ENCODE measurements at regions not wholly inside any gene's neighbourhood (a gene's known extent, or its start where the extent isn't known, plus 50 kb on each side); places are given as distances from the start of the nearest gene placed in this dataset.

DNA sequence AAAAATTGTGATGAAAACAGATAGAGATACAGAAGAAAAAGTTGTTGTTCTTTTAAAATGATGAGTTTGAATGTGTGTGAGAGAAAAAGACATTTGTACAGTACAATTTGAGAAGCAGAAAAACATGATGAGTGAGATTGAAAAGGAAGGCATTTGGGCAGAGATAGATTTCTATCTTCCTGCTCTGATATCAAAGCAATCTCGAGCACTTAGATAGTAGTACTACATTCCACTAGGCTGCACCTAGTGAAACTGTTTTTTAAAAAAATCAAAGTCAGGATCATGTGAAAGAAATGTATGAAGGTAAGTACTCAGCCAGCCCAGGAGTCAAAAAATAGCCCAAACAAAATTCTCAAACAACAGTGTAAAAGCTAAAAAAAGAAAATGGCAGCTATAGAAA lies 104.1 kb upstream of the UBE2E2 start:
- H3K27me3 Mint-ChIP-seq: peaks cover 9% of the 10 kb centered on the region
- H3K36me3 Mint-ChIP-seq (ENCODE audit: low read depth): no peaks in the 10 kb centered on the region
- H3K9me3 Mint-ChIP-seq: no peaks in the 10 kb centered on the region
- H3K4me1 Mint-ChIP-seq (ENCODE audit: low read depth): peaks cover 14% of the 10 kb centered on the region
- H3K4me3 Mint-ChIP-seq: no peak overlapping the region
- H3K27ac Mint-ChIP-seq: no peak overlapping the region

DNA sequence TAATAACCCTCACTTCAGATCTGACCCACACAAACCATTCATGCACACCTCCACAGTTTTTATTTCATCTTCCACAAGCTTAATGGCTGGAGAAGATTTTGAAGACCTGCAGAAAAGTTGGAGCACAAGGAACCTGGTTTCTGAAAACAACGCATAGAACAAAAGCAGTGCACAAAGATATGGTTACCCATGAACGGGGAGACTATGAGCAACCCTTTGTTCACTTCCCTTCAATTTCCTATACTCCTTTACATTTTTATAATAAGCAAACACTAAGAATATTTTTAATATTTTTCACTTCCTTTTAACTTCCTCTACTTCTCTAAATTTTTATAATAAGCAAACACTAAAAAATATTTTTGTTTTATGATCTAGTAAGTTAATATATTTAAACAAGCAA lies 103.5 kb upstream of the UBE2E2 start:
- no peak overlapping the region for H3K27ac Mint-ChIP-seq
- peaks cover 14% of the 10 kb centered on the region for H3K4me1 Mint-ChIP-seq (ENCODE audit: low read depth)
- H3K36me3 Mint-ChIP-seq (ENCODE audit: low read depth): no peaks in the 10 kb centered on the region
- no peaks in the 10 kb centered on the region for H3K9me3 Mint-ChIP-seq
- H3K4me3 Mint-ChIP-seq: no peak overlapping the region
- peaks cover 7% of the 10 kb centered on the region for H3K27me3 Mint-ChIP-seq

DNA sequence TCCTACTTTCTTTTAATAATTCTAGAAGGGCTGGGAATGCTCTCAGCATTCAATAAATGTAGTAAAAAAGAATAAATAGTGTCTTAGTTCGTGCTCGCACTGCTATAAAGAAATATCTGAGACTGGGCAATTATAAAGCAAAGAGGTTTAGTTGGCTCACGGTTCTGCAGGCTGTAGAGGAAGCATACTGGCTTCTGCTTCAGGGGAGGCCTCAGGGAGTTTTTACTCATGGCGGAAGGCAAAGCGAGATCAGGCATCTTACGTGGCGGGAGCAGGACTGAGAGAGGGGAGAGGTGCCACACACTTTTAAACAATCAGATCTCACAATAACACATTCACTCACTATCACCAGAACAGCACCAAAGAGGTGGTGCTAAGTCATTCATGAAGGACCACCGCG lies 103.0 kb upstream of the UBE2E2 start:
- peaks cover 14% of the 10 kb centered on the region for H3K4me1 Mint-ChIP-seq (ENCODE audit: low read depth)

DNA sequence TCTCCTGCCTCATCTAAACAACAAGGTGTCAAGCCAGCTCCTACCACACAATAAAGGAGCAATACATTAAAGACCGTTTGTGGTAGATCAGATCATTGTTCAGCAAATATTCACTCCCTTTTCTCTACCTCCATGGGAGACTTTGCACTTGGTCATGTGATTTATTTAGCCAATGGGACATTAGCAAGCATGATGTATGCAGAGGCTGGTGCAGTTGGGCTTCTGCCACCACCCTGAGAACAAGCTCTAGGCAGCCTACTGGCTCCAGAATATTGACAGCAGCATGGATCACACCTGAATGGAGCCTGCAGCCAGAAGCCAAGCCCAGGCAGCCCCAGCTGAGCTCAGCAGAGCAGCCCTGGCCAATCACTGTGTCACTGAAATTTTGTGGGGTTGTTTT lies 99.4 kb upstream of the UBE2E2 start:
- Mint-ChIP-seq H3K36me3 (ENCODE audit: low read depth) (no peaks in the 10 kb centered on the region), H3K27me3 (peaks cover 3% of the 10 kb centered on the region), H3K9me3 (no peaks in the 10 kb centered on the region), H3K4me3 (no peak overlapping the region), H3K4me1 (ENCODE audit: low read depth) (peaks cover 13% of the 10 kb centered on the region), H3K27ac (no peak overlapping the region)

More for the DNA sequence above, 103.0 kb upstream of the UBE2E2 start:
- H3K4me3 Mint-ChIP-seq: no peak overlapping the region
- H3K9me3 Mint-ChIP-seq: no peaks in the 10 kb centered on the region
- H3K27ac Mint-ChIP-seq: no peak overlapping the region
- H3K36me3 Mint-ChIP-seq (ENCODE audit: low read depth): no peaks in the 10 kb centered on the region
- H3K27me3 Mint-ChIP-seq: peaks cover 7% of the 10 kb centered on the region

DNA sequence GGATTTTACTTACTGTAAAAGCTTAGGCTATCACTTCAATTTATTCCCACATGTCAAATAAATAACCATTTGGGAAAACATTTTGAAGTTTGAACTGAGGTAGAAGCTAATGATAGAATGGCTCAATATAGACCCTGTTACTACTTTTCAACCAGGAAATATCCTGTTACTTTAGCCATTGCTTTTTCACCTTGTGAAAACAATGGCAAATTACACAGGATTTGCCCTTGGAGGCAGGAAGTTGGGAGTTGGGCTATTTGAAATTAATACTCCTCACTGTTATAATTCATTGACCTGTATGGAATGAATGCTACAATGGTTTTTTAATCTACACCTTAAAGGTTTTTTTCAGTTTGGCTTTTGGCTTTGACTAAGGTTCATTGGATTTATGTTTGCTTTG lies 98.1 kb upstream of the UBE2E2 start:
- Mint-ChIP-seq H3K9me3 (no peaks in the 10 kb centered on the region), H3K36me3 (ENCODE audit: low read depth) (no peaks in the 10 kb centered on the region), H3K4me3 (no peak overlapping the region), H3K27ac (no peak overlapping the region), H3K27me3 (peaks cover 2% of the 10 kb centered on the region), H3K4me1 (ENCODE audit: low read depth) (peaks cover 3% of the 10 kb centered on the region)

DNA sequence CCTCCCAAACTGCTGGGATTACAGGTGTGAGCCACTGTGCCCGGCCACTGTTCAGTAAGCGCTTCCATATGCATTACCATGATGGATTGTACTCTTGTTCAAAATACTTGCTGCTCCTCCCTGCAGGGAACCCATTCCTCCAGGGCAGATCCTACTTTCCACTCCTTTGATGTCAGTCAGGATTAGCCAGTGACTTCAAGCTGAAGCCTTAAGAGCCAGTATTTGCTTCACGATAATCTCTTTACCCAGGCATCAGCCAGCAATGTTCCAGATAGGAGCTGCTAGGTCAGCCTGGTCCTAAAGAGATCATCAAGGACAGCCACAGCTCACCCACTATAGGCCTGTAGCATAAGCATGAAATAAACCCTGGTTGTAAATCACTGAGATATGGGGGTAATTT lies 96.5 kb upstream of the UBE2E2 start:
- Mint-ChIP-seq H3K4me3 (no peak overlapping the region), H3K4me1 (ENCODE audit: low read depth) (no peaks in the 10 kb centered on the region), H3K9me3 (no peaks in the 10 kb centered on the region), H3K36me3 (ENCODE audit: low read depth) (no peaks in the 10 kb centered on the region), H3K27me3 (no peaks in the 10 kb centered on the region), H3K27ac (no peak overlapping the region)

DNA sequence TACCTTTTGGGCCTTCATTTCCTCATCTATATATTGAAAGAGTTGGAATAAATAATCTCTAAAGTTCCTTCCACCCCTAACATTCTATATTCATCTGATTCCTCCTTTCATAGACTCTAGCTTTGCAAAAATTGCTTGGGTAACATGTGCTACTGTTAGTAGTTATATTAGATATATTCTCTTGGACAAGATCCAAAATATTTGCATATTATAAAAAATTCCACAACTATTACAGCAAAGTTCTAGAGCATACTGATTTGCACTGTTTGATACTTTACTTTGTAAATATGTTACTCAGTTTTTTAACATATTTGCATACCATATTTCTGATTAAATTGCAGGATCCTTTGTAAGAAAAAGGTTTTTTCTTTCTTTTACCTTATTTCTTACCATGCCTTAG lies 95.9 kb upstream of the UBE2E2 start:
- Mint-ChIP-seq H3K27ac (no peak overlapping the region), H3K27me3 (no peaks in the 10 kb centered on the region), H3K4me1 (ENCODE audit: low read depth) (no peaks in the 10 kb centered on the region), H3K4me3 (no peak overlapping the region), H3K9me3 (no peaks in the 10 kb centered on the region), H3K36me3 (ENCODE audit: low read depth) (no peaks in the 10 kb centered on the region)

DNA sequence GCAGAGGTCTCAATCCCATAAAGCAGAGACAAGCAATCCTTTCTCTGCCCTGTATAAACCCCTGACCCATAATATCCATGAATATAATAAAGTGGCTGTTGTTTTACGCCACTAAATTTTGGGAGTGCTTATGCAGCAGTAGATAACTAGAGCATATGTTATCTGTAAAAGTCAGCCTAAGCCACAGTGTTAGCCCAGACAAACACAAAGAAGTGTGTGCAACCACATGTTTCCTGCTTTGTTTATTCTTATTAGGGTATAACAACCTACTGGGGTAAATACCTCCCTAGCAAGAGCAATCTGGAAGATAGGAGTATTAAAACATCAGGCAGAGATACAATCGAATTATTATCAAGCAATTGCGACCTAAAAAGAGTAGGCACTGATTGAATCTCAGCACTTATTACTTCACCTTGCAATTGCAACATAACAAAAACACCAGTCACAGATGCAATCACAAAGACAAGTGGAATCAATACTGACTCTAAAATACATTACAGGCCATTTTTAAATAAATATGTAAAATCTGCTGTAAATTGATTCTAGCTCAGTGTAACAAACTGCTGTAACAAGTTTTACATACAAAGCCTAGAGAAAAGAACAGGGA lies 94.6 kb upstream of the UBE2E2 start:
- H3K36me3 Mint-ChIP-seq (ENCODE audit: low read depth): no peaks in the 10 kb centered on the region
- H3K9me3 Mint-ChIP-seq: no peaks in the 10 kb centered on the region
- no peak overlapping the region for H3K27ac Mint-ChIP-seq
- H3K4me1 Mint-ChIP-seq (ENCODE audit: low read depth): peaks cover 2% of the 10 kb centered on the region
- no peak overlapping the region for H3K4me3 Mint-ChIP-seq
- H3K27me3 Mint-ChIP-seq: no peaks in the 10 kb centered on the region

DNA sequence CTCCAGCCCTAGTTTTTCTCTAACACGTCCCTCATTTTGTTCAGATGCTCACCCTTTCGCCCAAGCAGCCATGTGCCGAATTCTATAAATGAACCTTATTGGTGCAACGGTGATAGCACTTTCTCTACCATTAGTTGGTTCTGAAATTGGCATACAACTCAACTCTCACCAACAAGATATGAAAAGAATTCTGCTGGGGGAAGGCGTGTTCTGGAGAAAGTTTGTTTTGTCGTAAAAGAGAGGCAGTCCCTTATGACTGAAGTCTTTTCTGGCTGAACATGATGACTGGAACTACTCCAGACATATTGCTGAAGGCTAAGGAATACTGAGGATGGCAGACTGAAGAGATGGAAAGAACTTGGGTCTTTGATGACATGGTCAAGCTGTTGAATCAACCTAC lies 91.8 kb upstream of the UBE2E2 start:
- Mint-ChIP-seq H3K4me3 (no peak overlapping the region), H3K36me3 (ENCODE audit: low read depth) (no peaks in the 10 kb centered on the region), H3K4me1 (ENCODE audit: low read depth) (peaks cover 20% of the 10 kb centered on the region), H3K9me3 (no peaks in the 10 kb centered on the region), H3K27me3 (no peaks in the 10 kb centered on the region), H3K27ac (no peak overlapping the region)

DNA sequence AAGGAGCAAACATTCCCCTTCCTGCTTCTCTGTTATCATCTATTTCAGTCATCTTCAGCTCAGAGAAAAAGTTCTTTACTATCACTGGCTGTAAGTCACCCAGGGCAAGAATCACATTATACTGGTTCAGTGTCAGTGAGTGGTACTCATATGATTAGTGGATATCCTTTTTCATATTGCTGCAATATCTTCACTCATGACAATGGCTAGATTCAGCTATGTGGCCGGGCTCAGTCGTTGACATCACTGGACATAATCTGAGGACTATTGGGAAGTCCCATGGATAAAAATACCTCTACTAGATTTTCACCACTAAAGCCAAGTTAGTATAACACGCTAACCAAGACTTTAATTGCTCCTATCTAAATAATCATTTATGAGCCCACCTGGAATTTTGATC lies 91.3 kb upstream of the UBE2E2 start:
- H3K36me3 Mint-ChIP-seq (ENCODE audit: low read depth): no peaks in the 10 kb centered on the region
- no peak overlapping the region for H3K27ac Mint-ChIP-seq
- no peaks in the 10 kb centered on the region for H3K27me3 Mint-ChIP-seq
- H3K4me3 Mint-ChIP-seq: no peak overlapping the region
- H3K4me1 Mint-ChIP-seq (ENCODE audit: low read depth): peaks cover 20% of the 10 kb centered on the region
- H3K9me3 Mint-ChIP-seq: no peaks in the 10 kb centered on the region

DNA sequence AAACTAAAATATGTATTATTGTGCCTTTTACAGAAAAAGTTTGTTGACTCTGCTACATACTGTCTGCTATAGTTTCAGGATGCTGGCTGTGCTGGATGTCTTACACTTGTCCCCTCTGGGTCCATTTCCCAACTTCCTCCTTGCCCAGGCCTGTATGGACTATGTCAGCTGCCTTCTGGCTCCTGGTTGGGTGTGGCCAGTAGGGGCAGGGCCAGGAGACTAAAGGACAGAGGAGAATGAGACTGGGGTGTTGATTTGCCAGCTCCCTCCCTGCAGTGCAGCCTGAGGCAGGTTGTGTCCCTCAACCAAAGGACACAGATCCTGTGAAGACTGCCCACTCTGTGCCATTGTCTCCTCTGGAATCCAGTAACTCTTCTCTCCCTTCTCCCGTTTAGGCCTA lies 90.6 kb upstream of the UBE2E2 start:
- Mint-ChIP-seq H3K4me3 (no peak overlapping the region), H3K27me3 (no peaks in the 10 kb centered on the region), H3K9me3 (no peaks in the 10 kb centered on the region), H3K27ac (no peak overlapping the region), H3K4me1 (ENCODE audit: low read depth) (peaks cover 20% of the 10 kb centered on the region), H3K36me3 (ENCODE audit: low read depth) (no peaks in the 10 kb centered on the region)

DNA sequence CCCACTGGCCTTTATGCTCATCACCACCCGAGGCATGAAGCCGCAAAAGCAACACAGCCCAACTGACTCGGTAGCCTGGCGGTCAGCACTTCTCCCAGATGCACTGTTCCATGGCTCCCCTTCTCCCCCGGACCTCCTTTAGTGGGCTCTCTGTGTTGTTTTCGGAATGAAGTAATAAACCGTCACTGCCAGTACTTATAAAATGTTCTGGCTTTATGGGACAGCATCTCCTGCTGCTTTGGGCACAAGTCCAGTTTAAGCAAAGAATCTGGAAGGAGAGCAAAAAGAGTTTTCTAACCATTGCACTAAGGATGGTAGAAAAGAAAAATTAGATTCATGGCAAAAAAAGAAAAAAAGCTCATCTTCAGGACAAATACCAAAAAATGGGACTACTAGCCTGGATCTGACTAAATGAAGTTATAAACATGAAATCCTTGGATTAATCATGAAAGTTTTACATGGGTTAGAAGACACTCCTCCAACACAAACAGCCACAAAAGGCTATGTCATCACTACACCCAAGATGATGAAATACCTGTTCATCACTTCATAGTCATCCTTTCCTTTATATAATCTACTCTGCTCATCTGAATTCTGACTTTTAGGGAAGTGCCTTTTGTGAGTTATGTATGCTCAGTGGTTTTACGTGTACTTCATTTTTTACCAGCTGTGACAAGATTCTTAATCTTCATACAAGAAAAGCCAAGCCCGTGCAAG lies 89.5 kb upstream of the UBE2E2 start:
- Mint-ChIP-seq H3K27me3 (no peaks in the 10 kb centered on the region), H3K36me3 (ENCODE audit: low read depth) (no peaks in the 10 kb centered on the region), H3K4me1 (ENCODE audit: low read depth) (peaks cover 20% of the 10 kb centered on the region), H3K9me3 (no peaks in the 10 kb centered on the region), H3K27ac (no peak overlapping the region), H3K4me3 (no peak overlapping the region)

DNA sequence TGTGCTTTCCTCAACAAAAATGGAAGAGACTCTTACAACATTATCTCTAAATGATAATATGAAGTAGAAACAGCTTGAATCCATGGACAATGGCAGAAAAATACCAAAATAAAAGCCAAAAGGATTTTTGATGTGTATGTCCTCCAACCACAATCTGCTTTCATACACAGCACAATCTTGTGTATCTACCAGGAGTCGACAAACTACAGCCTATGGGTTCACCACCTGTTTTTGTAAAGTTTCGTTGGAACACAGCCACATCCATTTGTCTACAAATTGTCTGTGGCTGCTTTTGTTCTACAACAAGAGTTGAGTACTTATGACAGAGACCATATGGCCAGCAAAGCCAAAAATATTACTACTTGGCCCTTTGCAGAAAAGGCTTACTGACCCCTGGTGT lies 88.7 kb upstream of the UBE2E2 start:
- H3K27ac Mint-ChIP-seq: no peak overlapping the region
- peaks cover 4% of the 10 kb centered on the region for H3K27me3 Mint-ChIP-seq
- H3K4me3 Mint-ChIP-seq: no peak overlapping the region
- peaks cover 20% of the 10 kb centered on the region for H3K4me1 Mint-ChIP-seq (ENCODE audit: low read depth)
- no peaks in the 10 kb centered on the region for H3K36me3 Mint-ChIP-seq (ENCODE audit: low read depth)
- no peaks in the 10 kb centered on the region for H3K9me3 Mint-ChIP-seq

DNA sequence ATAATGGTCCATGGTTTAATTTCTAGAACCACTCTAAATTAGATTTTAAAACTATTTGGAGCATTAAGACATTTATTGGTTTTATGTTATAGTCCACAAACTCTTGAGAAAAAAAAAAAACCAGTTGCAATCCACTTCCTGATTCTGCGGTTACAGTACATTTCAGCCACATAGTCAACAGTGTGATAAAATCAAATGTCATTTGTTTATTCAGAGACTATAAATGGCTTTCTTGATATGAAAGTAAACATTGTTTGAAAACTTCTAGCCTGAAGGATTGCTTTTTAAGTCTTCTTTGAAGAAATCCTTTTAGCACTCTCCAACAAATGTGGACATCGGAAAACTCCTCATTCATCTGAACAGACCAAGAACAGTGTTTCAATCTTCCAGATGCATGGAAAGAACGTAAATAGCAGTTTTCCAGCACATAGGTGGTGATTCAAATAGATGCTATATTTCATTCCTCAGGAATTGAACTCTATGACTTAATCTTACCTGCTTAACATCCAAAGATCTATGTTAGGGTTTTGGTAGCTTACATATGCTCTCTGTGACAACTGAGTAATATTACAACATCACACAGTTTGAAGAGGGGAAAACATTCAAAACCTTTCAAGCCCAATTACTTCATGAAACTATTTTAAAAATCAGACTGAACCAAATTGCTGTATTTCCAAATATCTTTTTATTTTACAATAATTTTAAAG lies 87.8 kb upstream of the UBE2E2 start:
- Mint-ChIP-seq H3K36me3 (ENCODE audit: low read depth) (no peaks in the 10 kb centered on the region), H3K27me3 (peaks cover 4% of the 10 kb centered on the region), H3K4me3 (no peak overlapping the region), H3K9me3 (no peaks in the 10 kb centered on the region), H3K27ac (no peak overlapping the region), H3K4me1 (ENCODE audit: low read depth) (peaks cover 20% of the 10 kb centered on the region)

DNA sequence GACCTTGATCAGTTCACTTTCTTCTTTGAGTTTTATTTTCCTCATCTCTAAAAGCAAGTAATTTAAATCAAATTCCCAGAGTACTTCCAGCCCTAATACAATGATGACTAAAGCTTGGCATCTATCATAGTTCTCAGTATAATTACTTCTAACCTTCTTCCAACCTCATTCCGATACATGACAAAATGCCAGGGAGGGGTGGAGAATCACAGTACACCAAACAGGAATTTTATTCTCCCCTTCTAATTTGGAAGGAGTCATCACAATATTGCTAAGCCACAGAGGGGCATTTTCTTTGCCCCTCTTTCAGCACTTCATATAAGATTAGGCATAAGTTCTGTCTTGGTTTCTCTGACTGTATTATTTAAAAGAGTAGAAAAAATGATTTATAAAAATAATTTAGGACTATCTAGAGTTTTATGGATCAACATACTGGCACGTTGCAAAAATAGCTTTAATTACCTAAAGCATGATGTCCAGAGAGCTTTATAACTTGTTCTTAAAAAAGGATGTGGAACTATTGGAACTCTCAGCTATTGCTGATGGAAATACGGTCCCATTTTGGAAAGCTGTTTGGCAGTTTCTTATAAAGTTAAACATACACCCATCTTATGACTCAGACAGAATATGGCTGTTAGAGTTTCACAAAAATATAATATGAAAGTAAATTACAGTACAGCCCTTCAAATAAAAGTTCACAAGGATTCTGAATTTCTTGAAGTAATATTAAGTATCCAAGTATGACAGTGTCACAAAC lies 86.9 kb upstream of the UBE2E2 start:
- Mint-ChIP-seq H3K4me3 (no peak overlapping the region), H3K27me3 (peaks cover 9% of the 10 kb centered on the region), H3K27ac (no peak overlapping the region), H3K36me3 (ENCODE audit: low read depth) (no peaks in the 10 kb centered on the region), H3K9me3 (no peaks in the 10 kb centered on the region), H3K4me1 (ENCODE audit: low read depth) (peaks cover 20% of the 10 kb centered on the region)
